IPS-NIHi7 (cell line): ENCODE measurements at regions not wholly inside any gene's neighbourhood (a gene's known extent, or its start where the extent isn't known, plus 50 kb on each side); places are given as distances from the start of the nearest gene placed in this dataset.
A peak's percentile ranks its signal among the peaks of the same experiment; 100 is the strongest.

ENCODE experiments used
- DNase-seq: peaks from one replicate; pipeline ENCODE4 v3.0.0; 2012; ENCODE audit warnings: mixed read lengths; ENCODE audit errors: extremely low spot score

GRCh38 chr5:8050616-8051175 lies 181.7 kb downstream of the MTRR start:
- DNase-seq = no peak

- no peak for DNase-seq
These were observed 184.3 kb downstream of the MTRR start for GRCh38 chr5:8053270-8053669.

GRCh38 chr5:8057769-8058168 lies 188.8 kb downstream of the MTRR start:
- DNase-seq = no peak

- no peak for DNase-seq
These were observed 189.8 kb downstream of the MTRR start for GRCh38 chr5:8058616-8059190.

- DNase-seq = no peak
These were observed 190.4 kb downstream of the MTRR start for GRCh38 chr5:8059337-8059736.

- DNase-seq = no peak
These were observed 191.4 kb downstream of the MTRR start for GRCh38 chr5:8060235-8060952.

- no peak for DNase-seq
These were observed 192.0 kb downstream of the MTRR start for GRCh38 chr5:8060953-8061429.

- no peak for DNase-seq
These were observed 193.6 kb downstream of the MTRR start for GRCh38 chr5:8062521-8062920.

GRCh38 chr5:8068078-8068477 lies 199.1 kb downstream of the MTRR start:
- peak; percentile 3 for DNase-seq

- DNase-seq = no peak
These were observed 201.2 kb downstream of the MTRR start for GRCh38 chr5:8070138-8070537.

GRCh38 chr5:8079056-8079455 lies 210.1 kb downstream of the MTRR start:
- DNase-seq = no peak

- no peak for DNase-seq
These were observed 212.2 kb downstream of the MTRR start for GRCh38 chr5:8081179-8081578.

GRCh38 chr5:8093669-8094068 lies 224.7 kb downstream of the MTRR start:
- no peak for DNase-seq

GRCh38 chr5:8094304-8094703 lies 225.4 kb downstream of the MTRR start:
- no peak for DNase-seq

- no peak for DNase-seq
These were observed 228.2 kb downstream of the MTRR start for GRCh38 chr5:8097146-8097545.

GRCh38 chr5:8098081-8098480 lies 229.1 kb downstream of the MTRR start:
- no peak for DNase-seq

GRCh38 chr5:8102714-8103113 lies 233.8 kb downstream of the MTRR start:
- DNase-seq = no peak

GRCh38 chr5:8114597-8115266 lies 245.8 kb downstream of the MTRR start:
- peak; percentile 56 for DNase-seq

- no peak for DNase-seq
These were observed 254.6 kb downstream of the MTRR start for GRCh38 chr5:8123559-8123958.

GRCh38 chr5:8134609-8135008 lies 265.7 kb downstream of the MTRR start:
- DNase-seq = no peak

GRCh38 chr5:8135742-8136141 lies 266.8 kb downstream of the MTRR start:
- DNase-seq = no peak

- DNase-seq = no peak
These were observed 267.3 kb downstream of the MTRR start for GRCh38 chr5:8136271-8136670.
